GM21576 (cell line): ENCODE measurements at regions not wholly inside any gene's neighbourhood (a gene's known extent, or its start where the extent isn't known, plus 50 kb on each side); places are given as distances from the start of the nearest gene placed in this dataset.

Source experiments
- ATAC-seq: cut with Tn5 transposase; IDR thresholded peaks from one replicate; pipeline ENCODE4 v1.9.1; 2021; ENCODE audit warnings: mild to moderate bottlenecking, moderate library complexity; ENCODE audit not compliant: unreplicated experiment

- ATAC-seq = no peak
Observed at GRCh38 chr5:164893071-164893470, 1387.7 kb downstream of the MAT2B start.

GRCh38 chr5:164898705-164899104 lies 1393.3 kb downstream of the MAT2B start:
- no peak for ATAC-seq

- no peak for ATAC-seq
Observed at GRCh38 chr5:164909673-164910072, 1404.3 kb downstream of the MAT2B start.

GRCh38 chr5:164921722-164922121 lies 1416.3 kb downstream of the MAT2B start:
- no peak for ATAC-seq

- no peak for ATAC-seq
Observed at GRCh38 chr5:164934039-164934438, 1428.6 kb downstream of the MAT2B start.

- no peak for ATAC-seq
Observed at GRCh38 chr5:164934561-164934960, 1429.1 kb downstream of the MAT2B start.

- ATAC-seq = no peak
Observed at GRCh38 chr5:164941132-164941531, 1435.7 kb downstream of the MAT2B start.

- no peak for ATAC-seq
Observed at GRCh38 chr5:164950927-164951326, 1445.5 kb downstream of the MAT2B start.

- no peak for ATAC-seq
Observed at GRCh38 chr5:164951570-164951969, 1446.2 kb downstream of the MAT2B start.

GRCh38 chr5:164958688-164959087 lies 1453.3 kb downstream of the MAT2B start:
- ATAC-seq = no peak

GRCh38 chr5:164959761-164960160 lies 1454.3 kb downstream of the MAT2B start:
- ATAC-seq = no peak

GRCh38 chr5:164962329-164962961 lies 1457.0 kb downstream of the MAT2B start:
- ATAC-seq = no peak

GRCh38 chr5:164966611-164967010 lies 1461.2 kb downstream of the MAT2B start:
- ATAC-seq = no peak

- no peak for ATAC-seq
Observed at GRCh38 chr5:164967354-164967753, 1461.9 kb downstream of the MAT2B start.

- ATAC-seq = no peak
Observed at GRCh38 chr5:164972973-164973372, 1467.6 kb downstream of the MAT2B start.

- no peak for ATAC-seq
Observed at GRCh38 chr5:164975986-164976385, 1470.6 kb downstream of the MAT2B start.

GRCh38 chr5:164980480-164980879 lies 1475.1 kb downstream of the MAT2B start:
- ATAC-seq = no peak

- no peak for ATAC-seq
Observed at GRCh38 chr5:164998142-164998541, 1492.7 kb downstream of the MAT2B start.

- no peak for ATAC-seq
Observed at GRCh38 chr5:164998590-164998989, 1493.2 kb downstream of the MAT2B start.

GRCh38 chr5:165000479-165001190 lies 1495.2 kb downstream of the MAT2B start:
- no peak for ATAC-seq

- ATAC-seq = no peak
Observed at GRCh38 chr5:165003283-165003682, 1497.9 kb downstream of the MAT2B start.

- no peak for ATAC-seq
Observed at GRCh38 chr5:165004175-165004574, 1498.8 kb downstream of the MAT2B start.

GRCh38 chr5:165014439-165014838 lies 1509.0 kb downstream of the MAT2B start:
- ATAC-seq = no peak
